GM19438 (cell line): ENCODE measurements at regions not wholly inside any gene's neighbourhood (a gene's known extent, or its start where the extent isn't known, plus 50 kb on each side); places are given as distances from the start of the nearest gene placed in this dataset.
"Not testable (repeated sequence)": the region's sequence is repeated elsewhere in the genome, so short reads cannot be mapped to it uniquely, and the experiment has no call there.

Experiments used
- ATAC-seq: cut with Tn5 transposase; IDR thresholded peaks from one replicate; pipeline ENCODE4 v1.9.1; 2021; ENCODE audit warnings: low read depth; ENCODE audit not compliant: unreplicated experiment

- ATAC-seq = not testable (repeated sequence)
These were observed 321.0 kb downstream of the CGGBP1 start for GRCh38 chr3:87737817-87738216.

DNA sequence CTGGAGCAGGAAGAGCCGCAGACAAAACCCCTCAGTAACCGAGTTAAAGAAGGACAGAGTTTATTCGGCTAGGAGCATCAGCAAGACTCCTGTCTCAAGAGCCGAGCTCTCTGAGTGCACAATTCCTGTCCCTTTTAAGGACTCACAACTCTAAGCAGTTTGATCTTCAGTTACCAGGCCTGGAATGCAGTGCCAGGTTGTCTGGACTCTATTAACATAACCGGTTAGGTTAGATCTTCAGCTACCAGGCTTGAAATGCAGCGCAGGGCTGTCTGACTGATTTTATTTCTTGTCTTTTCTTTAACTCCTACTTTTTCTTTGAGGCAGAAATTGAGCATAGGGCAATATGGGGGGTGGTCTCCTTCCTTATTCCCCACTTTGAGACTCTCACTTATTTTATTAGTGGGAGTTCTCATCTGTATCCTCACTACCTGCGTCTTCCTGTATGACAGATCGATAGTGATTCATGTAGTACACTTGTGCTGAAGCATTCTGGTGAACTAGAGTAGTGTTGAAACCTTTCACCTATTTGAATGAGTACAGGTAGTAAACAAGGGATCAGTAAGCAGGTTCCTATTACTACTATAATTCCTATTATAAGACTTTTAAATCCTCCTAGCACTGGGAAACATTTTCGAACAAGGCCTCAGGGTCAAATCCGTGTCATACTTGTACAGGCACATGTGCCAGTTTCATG, 325.0 kb downstream of the CGGBP1 start:
- ATAC-seq = no peak

DNA sequence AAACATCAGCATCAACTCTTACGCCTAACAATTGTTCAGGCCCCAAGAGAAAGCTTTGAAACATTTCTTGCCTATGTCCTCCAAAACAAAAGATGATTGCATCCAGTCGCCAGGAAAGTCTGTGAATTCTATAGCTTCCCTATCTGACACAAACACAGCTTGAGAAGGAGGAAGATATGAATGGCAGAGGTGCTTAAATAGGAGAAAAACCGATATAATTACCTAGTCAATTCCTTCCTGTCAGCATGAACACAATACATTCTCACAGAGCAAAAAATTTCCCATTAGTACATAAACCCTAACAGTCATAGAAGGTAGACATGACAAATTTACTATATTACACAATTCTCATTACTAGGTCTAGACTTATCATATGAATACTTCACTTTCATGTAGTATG, 326.5 kb downstream of the CGGBP1 start:
- no peak for ATAC-seq

GRCh38 chr3:87727783-87728182, 331.0 kb downstream of the CGGBP1 start:
- ATAC-seq = no peak

- ATAC-seq = no peak
These were observed 339.7 kb downstream of the CGGBP1 start for GRCh38 chr3:87719060-87719459.

- ATAC-seq = no peak
These were observed 348.3 kb downstream of the CGGBP1 start for GRCh38 chr3:87710511-87710910.

DNA sequence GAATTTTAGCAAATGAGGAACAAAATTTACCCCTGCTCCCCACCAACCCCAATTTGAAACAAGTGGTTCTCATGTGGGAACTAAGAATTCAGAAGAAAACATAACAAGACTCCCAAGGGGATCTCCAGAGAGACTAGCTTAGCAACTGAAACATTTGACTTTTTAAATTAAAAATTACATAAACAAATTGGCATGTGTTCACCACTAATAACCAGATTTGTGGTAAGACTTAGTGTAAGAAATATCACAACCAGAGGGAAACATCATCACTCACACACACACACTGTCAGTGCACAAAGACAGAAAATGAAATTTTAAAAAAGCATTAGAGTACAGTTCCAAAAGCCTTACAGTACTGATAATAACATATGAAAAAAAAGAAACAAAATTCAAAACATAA, 348.8 kb downstream of the CGGBP1 start:
- no peak for ATAC-seq

- no peak for ATAC-seq
These were observed 352.6 kb downstream of the CGGBP1 start for GRCh38 chr3:87706176-87706575.

DNA sequence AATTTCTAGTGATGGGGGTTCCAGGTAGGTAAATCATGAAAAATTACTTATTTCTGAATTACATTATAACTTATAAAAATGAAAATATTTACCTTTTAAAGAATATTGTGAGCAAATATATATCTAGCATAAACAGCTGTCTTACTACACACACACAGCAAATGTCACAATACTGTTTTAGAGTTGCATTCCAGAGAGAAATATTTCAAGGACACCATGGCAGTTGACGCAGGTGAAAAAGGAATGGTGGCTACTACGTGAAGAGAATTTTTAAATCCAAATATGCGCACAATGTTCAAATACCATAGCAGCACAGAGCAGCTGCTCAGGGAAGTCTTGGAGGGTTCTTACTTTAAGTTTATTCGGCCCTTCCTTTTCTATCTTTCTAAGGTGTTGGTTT, 356.2 kb downstream of the CGGBP1 start:
- ATAC-seq = no peak

- ATAC-seq = no peak
These were observed 362.4 kb downstream of the CGGBP1 start for GRCh38 chr3:87696124-87697013.

DNA sequence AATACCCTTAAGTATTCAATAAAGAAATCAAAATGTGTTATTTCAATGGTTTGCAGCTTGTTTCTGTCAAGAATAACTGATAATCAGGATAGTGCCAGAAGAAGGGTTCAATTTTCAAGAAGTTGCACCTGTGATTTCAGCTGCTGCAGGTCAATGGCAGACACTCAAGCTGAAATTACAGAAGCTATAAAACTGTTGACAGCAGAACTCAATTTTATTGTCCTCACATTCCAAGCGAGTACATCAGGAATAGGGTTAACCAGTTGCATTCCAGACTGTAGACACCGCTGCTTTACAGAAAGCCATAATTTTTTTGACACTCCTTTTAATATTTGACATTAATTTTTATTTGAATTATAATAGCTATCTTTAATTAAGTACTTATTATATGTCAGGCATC, 364.1 kb downstream of the CGGBP1 start:
- no peak for ATAC-seq

DNA sequence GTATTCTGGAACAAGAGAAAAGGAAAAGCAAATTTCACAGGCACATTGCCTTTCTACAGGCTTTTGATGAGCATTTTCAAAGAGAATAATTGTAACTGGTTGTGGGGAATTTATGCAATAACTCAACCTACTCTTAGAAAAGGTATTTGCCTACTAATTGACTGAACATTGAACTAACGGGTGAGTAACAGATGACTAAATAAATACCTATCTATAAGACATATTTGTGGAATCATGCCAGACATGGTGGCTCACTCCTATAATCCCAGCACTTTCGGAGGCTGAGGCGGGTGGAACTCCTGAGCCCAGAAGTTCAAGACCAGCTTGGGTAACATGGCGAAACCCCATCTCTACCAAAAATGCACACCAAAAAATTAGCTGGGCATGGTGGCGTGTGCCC, 367.7 kb downstream of the CGGBP1 start:
- no peak for ATAC-seq

GRCh38 chr3:87678984-87679660, 379.7 kb downstream of the CGGBP1 start:
- not testable (repeated sequence) for ATAC-seq

DNA sequence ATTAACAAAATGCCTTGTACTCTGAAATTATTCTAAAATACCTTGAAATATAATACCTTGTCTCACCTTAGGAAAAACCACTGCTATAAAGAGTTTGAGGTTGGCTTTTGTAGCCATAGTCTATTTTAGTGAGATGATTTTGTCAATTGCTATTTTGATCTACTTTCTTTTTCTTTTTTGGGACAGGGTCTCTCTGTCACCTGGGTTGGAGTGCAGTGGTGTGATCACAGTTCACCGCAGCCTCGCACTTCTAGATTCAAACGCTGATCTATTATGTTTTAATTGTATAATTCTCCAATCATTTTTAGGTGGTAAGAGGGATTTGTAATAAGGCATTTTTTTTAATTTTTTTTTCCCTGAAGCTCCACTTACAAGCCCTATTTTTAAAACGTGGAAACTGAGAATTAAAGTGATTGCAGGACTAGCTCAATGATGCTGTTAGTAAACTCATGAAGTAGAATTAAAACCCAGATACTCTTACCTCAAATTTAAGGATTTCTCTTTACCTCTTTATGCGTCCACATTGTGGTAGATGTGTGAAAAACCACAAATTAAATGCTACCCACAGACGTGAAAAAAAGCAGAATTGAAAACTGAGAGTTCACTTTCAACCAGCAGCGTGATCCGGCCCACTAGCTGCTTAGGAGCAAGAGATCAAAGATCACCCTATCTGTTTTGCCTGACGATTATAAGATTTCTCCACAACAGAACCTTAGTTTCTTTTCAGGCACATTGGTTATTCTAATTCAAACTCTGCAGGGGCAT, 384.2 kb downstream of the CGGBP1 start:
- peak; percentile 98 for ATAC-seq

- ATAC-seq = no peak
These were observed 385.7 kb downstream of the CGGBP1 start for GRCh38 chr3:87673132-87673531.

DNA sequence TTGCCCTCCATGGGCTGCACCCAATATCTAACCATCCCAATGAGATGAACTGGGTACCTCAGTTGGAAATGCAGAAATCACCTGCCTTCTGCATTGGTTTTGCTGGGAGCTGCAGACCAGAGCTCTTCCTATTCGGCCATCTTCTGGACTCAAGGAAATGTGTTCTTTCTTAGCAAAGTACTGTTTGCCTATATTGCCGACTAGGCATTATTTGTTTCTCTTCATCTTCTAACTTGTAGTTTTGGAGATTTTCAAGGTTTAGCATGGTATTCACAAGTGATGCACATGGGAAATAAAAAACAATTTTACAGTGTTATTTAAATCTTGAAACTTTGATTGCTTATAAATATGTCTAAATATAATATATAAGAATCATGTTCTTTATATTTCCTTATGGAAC, 377.8 kb upstream of the POU1F1 start:
- no peak for ATAC-seq

DNA sequence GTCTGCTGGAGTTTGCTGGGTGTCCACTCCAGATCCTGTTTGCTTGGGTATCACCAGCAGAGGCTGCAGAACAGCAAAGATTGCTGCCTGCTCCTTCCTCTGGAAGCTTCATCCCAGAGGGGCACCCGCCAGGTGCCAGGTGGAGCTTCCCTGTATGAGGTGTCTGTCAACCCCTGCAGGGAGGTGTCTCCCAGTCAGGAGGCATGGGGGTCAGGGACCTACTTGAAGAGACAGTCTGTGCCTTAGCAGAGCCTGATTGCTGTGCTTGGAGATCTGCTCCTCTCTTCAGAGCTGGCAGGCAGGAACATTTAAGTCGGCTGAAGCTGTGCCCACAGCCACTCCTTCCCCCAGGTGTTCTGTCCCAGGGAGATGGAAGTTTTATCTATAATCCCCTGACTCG, 376.8 kb upstream of the POU1F1 start:
- ATAC-seq = not testable (repeated sequence)

DNA sequence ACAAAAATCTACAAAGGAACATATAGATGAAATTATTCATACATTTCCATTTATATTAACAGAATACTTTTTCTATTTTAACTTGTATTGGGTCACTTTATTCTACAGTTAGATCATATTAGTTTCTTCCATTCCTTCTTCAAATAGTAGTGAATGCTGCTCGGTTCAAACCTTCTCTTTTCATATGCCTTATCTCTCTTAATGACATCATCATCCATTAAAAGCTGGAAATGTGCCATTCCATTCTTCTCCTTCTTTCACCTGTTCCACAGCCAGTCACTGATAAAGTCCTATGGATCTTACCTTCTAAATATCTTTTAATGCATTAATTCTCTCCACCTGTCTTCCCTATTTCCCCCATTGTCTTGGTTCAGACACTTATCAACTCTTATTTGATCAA, 358.0 kb upstream of the POU1F1 start:
- no peak for ATAC-seq

DNA sequence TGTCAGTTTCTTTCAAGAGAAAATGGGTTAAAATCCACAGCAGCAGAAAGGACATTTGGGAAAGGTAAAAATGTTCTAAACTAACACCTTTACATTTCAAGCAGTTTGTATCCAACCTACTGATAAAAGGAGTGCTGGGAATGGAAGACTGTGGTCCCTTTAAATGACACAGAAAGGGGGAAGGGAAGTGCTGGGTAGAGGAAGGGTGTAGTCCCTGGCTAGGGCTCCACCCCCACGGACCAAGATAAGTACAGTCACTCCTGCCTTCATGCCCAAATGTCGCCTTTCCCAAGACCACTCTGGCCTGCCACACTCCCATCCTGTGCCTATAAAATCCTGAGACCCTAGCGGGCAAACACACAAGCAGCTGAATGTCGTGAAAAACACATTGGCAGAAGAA, 350.9 kb upstream of the POU1F1 start:
- no peak for ATAC-seq

- ATAC-seq = no peak
These were observed 350.2 kb upstream of the POU1F1 start for GRCh38 chr3:87626546-87626945.

DNA sequence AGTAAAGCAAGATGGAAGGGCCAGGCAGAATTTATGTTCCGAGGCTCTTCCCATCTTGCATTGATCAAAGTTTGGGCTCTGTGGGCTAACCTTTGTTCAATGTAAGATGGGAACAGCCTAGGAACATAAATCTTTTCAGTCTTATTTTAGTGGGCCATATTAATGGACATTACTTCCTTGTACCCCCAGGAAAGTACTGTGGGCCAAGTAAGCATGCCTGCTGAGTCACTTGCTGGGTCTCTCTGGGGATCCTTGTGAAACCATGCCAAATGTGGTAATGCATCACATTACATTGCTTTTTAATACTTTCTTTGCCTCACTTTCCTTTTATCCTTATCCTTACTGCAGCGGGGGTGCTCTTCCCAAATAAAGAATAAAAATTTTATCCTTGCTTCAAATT, 349.5 kb upstream of the POU1F1 start:
- ATAC-seq = no peak
